GM23248 (cell line): ENCODE measurements at regions not wholly inside any gene's neighbourhood (a gene's known extent, or its start where the extent isn't known, plus 50 kb on each side); places are given as distances from the start of the nearest gene placed in this dataset.

Source experiments
- EZH2 ChIP-seq: fragments of 200-600 bp; sonication (generic); IDR thresholded peaks from 2 replicates; pipeline ENCODE4 v1.6.1; 2018; ENCODE audit warnings: antibody characterized with exemption, mild to moderate bottlenecking; ENCODE audit not compliant: insufficient read depth, poor library complexity, severe bottlenecking
- EZH2phosphoT487 ChIP-seq: fragments of 200-600 bp; sonication (generic); IDR thresholded peaks from 2 replicates; pipeline ENCODE4 v1.6.1; 2018; ENCODE audit warnings: antibody characterized with exemption, moderate library complexity, mild to moderate bottlenecking, low read depth; ENCODE audit not compliant: insufficient read depth

DNA sequence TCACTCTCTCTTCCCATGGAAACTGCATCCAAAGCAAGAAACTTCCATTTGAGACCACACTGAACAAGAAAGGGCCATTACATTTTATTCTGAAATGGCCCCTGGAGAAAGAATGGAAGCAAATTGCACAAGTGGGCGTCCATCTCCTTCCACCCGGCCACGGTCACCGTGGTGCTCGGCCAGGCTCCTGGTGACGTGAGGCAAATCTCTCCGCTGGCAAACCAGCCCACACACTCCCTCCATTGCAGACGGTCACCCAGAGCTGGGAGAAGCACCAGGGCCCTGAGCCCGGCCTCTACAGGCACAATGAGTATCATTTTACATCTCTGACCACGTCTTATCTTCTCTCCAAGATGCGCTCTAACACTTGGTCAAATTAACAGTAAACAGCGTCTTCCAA lies 126.1 kb upstream of the FAM20C start:
- TF ChIP-seq EZH2phosphoT487 (no peak), EZH2 (no peak)
